ENCODE measurements at regions not wholly inside any gene's neighbourhood (a gene's known extent, or its start where the extent isn't known, plus 50 kb on each side); places are given as distances from the start of the nearest gene placed in this dataset.
"Not testable (repeated sequence)": the region's sequence is repeated elsewhere in the genome, so short reads cannot be mapped to it uniquely, and the experiment has no call there.

- not testable (repeated sequence) for DNase-seq (ENCODE audit: insufficient read length, low spot score); FAIRE-seq
Measured at GRCh38 chr1:146883190-146883589, 54.9 kb upstream of the NBPF12 start.

- not testable (repeated sequence) for DNase-seq (ENCODE audit: insufficient read length, low spot score); FAIRE-seq
Measured at GRCh38 chr1:146881096-146881495, 57.0 kb upstream of the NBPF12 start.

GRCh38 chr1:146863799-146864319 is 74.3 kb upstream of the NBPF12 start:
- FAIRE-seq; DNase-seq (ENCODE audit: insufficient read length, low spot score): not testable (repeated sequence)

GRCh38 chr1:146853147-146853546 is 85.0 kb upstream of the NBPF12 start:
- not testable (repeated sequence) for DNase-seq (ENCODE audit: insufficient read length, low spot score); FAIRE-seq

- DNase-seq (ENCODE audit: insufficient read length, low spot score); FAIRE-seq: not testable (repeated sequence)
Measured at GRCh38 chr1:146850352-146850889, 87.7 kb upstream of the NBPF12 start.

GRCh38 chr1:146838725-146839124 is 99.4 kb upstream of the NBPF12 start:
- not testable (repeated sequence) for DNase-seq (ENCODE audit: insufficient read length, low spot score); FAIRE-seq

GRCh38 chr1:146826957-146827356 is 111.2 kb upstream of the NBPF12 start:
- DNase-seq (ENCODE audit: insufficient read length, low spot score); FAIRE-seq: not testable (repeated sequence)

- DNase-seq (ENCODE audit: insufficient read length, low spot score); FAIRE-seq: not testable (repeated sequence)
Measured at GRCh38 chr1:146794236-146794635, 143.9 kb upstream of the NBPF12 start.

GRCh38 chr1:146792725-146793124 is 145.4 kb upstream of the NBPF12 start:
- not testable (repeated sequence) for FAIRE-seq; DNase-seq (ENCODE audit: insufficient read length, low spot score)

GRCh38 chr1:146784212-146784940 is 153.7 kb upstream of the NBPF12 start:
- FAIRE-seq; DNase-seq (ENCODE audit: insufficient read length, low spot score): not testable (repeated sequence)

GRCh38 chr1:146781235-146781634 is 156.9 kb upstream of the NBPF12 start:
- FAIRE-seq; DNase-seq (ENCODE audit: insufficient read length, low spot score): not testable (repeated sequence)

- not testable (repeated sequence) for DNase-seq (ENCODE audit: insufficient read length, low spot score); FAIRE-seq
Measured at GRCh38 chr1:146777826-146778602, 160.1 kb upstream of the NBPF12 start.

- not testable (repeated sequence) for DNase-seq (ENCODE audit: insufficient read length, low spot score); FAIRE-seq
Measured at GRCh38 chr1:146774988-146775387, 163.1 kb upstream of the NBPF12 start.

GRCh38 chr1:146774271-146774670 is 163.9 kb upstream of the NBPF12 start:
- not testable (repeated sequence) for FAIRE-seq; DNase-seq (ENCODE audit: insufficient read length, low spot score)

GRCh38 chr1:146771409-146771808 is 166.7 kb upstream of the NBPF12 start:
- not testable (repeated sequence) for DNase-seq (ENCODE audit: insufficient read length, low spot score); FAIRE-seq

- not testable (repeated sequence) for DNase-seq (ENCODE audit: insufficient read length, low spot score); FAIRE-seq
Measured at GRCh38 chr1:146770998-146771397, 167.1 kb upstream of the NBPF12 start.

- FAIRE-seq; DNase-seq (ENCODE audit: insufficient read length, low spot score): not testable (repeated sequence)
Measured at GRCh38 chr1:146763234-146763633, 174.9 kb upstream of the NBPF12 start.

GRCh38 chr1:146756858-146757257 is 181.3 kb upstream of the NBPF12 start:
- FAIRE-seq; DNase-seq (ENCODE audit: insufficient read length, low spot score): not testable (repeated sequence)

- not testable (repeated sequence) for FAIRE-seq; DNase-seq (ENCODE audit: insufficient read length, low spot score)
Measured at GRCh38 chr1:146748686-146749085, 189.4 kb upstream of the NBPF12 start.

- DNase-seq (ENCODE audit: insufficient read length, low spot score); FAIRE-seq: not testable (repeated sequence)
Measured at GRCh38 chr1:146731981-146732680, 206.0 kb upstream of the NBPF12 start.

All from HTR-8/SVneo (cell line).